ENCODE measurements at regions not wholly inside any gene's neighbourhood (a gene's known extent, or its start where the extent isn't known, plus 50 kb on each side); places are given as distances from the start of the nearest gene placed in this dataset.
A peak's percentile ranks its signal among the peaks of the same experiment; 100 is the strongest.

GRCh38 chr2:234825616-234826015 lies 126.2 kb upstream of the SH3BP4 start:
- TF ChIP-seq YY1 (IDR thresholded peaks at IDR 0.05; ENCODE audit: low read depth) (no peak), REST (IDR thresholded peaks at IDR 0.05; ENCODE audit: low read depth) (no peak), MAX (IDR thresholded peaks at IDR 0.05) (no peak), ZBTB7A (IDR thresholded peaks at IDR 0.05; ENCODE audit: low read depth) (no peak), TCF12 (IDR thresholded peaks at IDR 0.05; ENCODE audit: low read depth) (no peak), EP300 (IDR thresholded peaks at IDR 0.05; ENCODE audit: borderline replicate concordance) (no peak), FOXM1 (IDR thresholded peaks at IDR 0.05; ENCODE audit: borderline replicate concordance, low read depth) (no peak), CEBPB (IDR thresholded peaks at IDR 0.05) (no peak), EGR1 (IDR thresholded peaks at IDR 0.05) (no peak)

- TF ChIP-seq MAX (IDR thresholded peaks at IDR 0.05) (peak; percentile 50; the same call in 1 of the 2 replicates), YY1 (IDR thresholded peaks at IDR 0.05; ENCODE audit: low read depth) (no peak), NFIC (IDR thresholded peaks at IDR 0.05) (peak; percentile 68), TAF1 (IDR thresholded peaks at IDR 0.05; ENCODE audit: low read depth) (no peak), FOXM1 (IDR thresholded peaks at IDR 0.05; ENCODE audit: borderline replicate concordance, low read depth) (peak; percentile 48; the same call in 1 of the 2 replicates), RAD21 (IDR thresholded peaks at IDR 0.05; ENCODE audit: low read depth) (0 out of 2 replicates have a peak, but pooled peaks have one; percentile 16), ZBTB7A (IDR thresholded peaks at IDR 0.05; ENCODE audit: low read depth) (no peak), REST (IDR thresholded peaks at IDR 0.05; ENCODE audit: low read depth) (no peak), CEBPB (IDR thresholded peaks at IDR 0.05) (0 out of 2 replicates have a peak, but pooled peaks have one; percentile 10), EGR1 (IDR thresholded peaks at IDR 0.05) (peak; percentile 39; the same call in 1 of the 2 replicates), USF1 (IDR thresholded peaks at IDR 0.05) (peak; percentile 71), TEAD4 (IDR thresholded peaks at IDR 0.05) (peak; percentile 76), EP300 (IDR thresholded peaks at IDR 0.05; ENCODE audit: borderline replicate concordance) (peak; percentile 83), CREB1 (IDR thresholded peaks at IDR 0.05; ENCODE audit: low read depth) (no peak), TCF12 (IDR thresholded peaks at IDR 0.05; ENCODE audit: low read depth) (peak; percentile 90)
Observed at GRCh38 chr2:234823877-234824376, 127.9 kb upstream of the SH3BP4 start.

- TF ChIP-seq TCF12 (IDR thresholded peaks at IDR 0.05; ENCODE audit: low read depth) (no peak), NFIC (IDR thresholded peaks at IDR 0.05) (no peak), CEBPB (IDR thresholded peaks at IDR 0.05) (0 out of 2 replicates have a peak, but pooled peaks have one; percentile 38)
Observed at GRCh38 chr2:234823196-234823876, 128.5 kb upstream of the SH3BP4 start.

GRCh38 chr2:234821946-234822475 lies 129.8 kb upstream of the SH3BP4 start:
- TF ChIP-seq EP300 (IDR thresholded peaks at IDR 0.05; ENCODE audit: borderline replicate concordance) (no peak), MAX (IDR thresholded peaks at IDR 0.05) (no peak), EGR1 (IDR thresholded peaks at IDR 0.05) (no peak), TEAD4 (IDR thresholded peaks at IDR 0.05) (no peak), FOXM1 (IDR thresholded peaks at IDR 0.05; ENCODE audit: borderline replicate concordance, low read depth) (no peak), YY1 (IDR thresholded peaks at IDR 0.05; ENCODE audit: low read depth) (no peak), CEBPB (IDR thresholded peaks at IDR 0.05) (no peak), USF1 (IDR thresholded peaks at IDR 0.05) (no peak), RAD21 (IDR thresholded peaks at IDR 0.05; ENCODE audit: low read depth) (no peak)

- TF ChIP-seq USF1 (IDR thresholded peaks at IDR 0.05): no peak
- TF ChIP-seq YY1 (IDR thresholded peaks at IDR 0.05; ENCODE audit: low read depth): no peak
- TF ChIP-seq RAD21 (IDR thresholded peaks at IDR 0.05; ENCODE audit: low read depth): no peak
- TF ChIP-seq ZBTB7A (IDR thresholded peaks at IDR 0.05; ENCODE audit: low read depth): no peak
- TF ChIP-seq REST (IDR thresholded peaks at IDR 0.05; ENCODE audit: low read depth): no peak
- TF ChIP-seq TCF12 (IDR thresholded peaks at IDR 0.05; ENCODE audit: low read depth): no peak
- no peak for TF ChIP-seq MAX (IDR thresholded peaks at IDR 0.05)
- TF ChIP-seq CREB1 (IDR thresholded peaks at IDR 0.05; ENCODE audit: low read depth): no peak
- no peak for TF ChIP-seq CEBPB (IDR thresholded peaks at IDR 0.05)
- no peak for TF ChIP-seq TEAD4 (IDR thresholded peaks at IDR 0.05)
- no peak for TF ChIP-seq FOXM1 (IDR thresholded peaks at IDR 0.05; ENCODE audit: borderline replicate concordance, low read depth)
- TF ChIP-seq EGR1 (IDR thresholded peaks at IDR 0.05): no peak
- no peak for TF ChIP-seq EP300 (IDR thresholded peaks at IDR 0.05; ENCODE audit: borderline replicate concordance)
- TF ChIP-seq NFIC (IDR thresholded peaks at IDR 0.05): no peak
- TF ChIP-seq TAF1 (IDR thresholded peaks at IDR 0.05; ENCODE audit: low read depth): no peak
Observed at GRCh38 chr2:234818937-234819336, 132.9 kb upstream of the SH3BP4 start.
